WI38 (cell line): ENCODE measurements at regions not wholly inside any gene's neighbourhood (a gene's known extent, or its start where the extent isn't known, plus 50 kb on each side); places are given as distances from the start of the nearest gene placed in this dataset.

Source experiments
- H3K4me3 ChIP-seq: 2 replicates; pipeline ENCODE4 v1.5.1; 2011; ENCODE audit warnings: low read depth, mild to moderate bottlenecking, control low read depth, low read length
- CTCF ChIP-seq: IDR thresholded peaks from 2 replicates; pipeline ENCODE4 v1.5.1; 2012; ENCODE audit warnings: low read depth, mild to moderate bottlenecking, control low read depth, low read length

- no peak for TF ChIP-seq CTCF
- H3K4me3 ChIP-seq: no peak overlapping the region
These were observed 982.0 kb upstream of the ZEB2 start for GRCh38 chr2:145501920-145502319.

- no peak for TF ChIP-seq CTCF
- H3K4me3 ChIP-seq: no peak overlapping the region
These were observed 975.7 kb upstream of the ZEB2 start for GRCh38 chr2:145495590-145495989.

- no peak overlapping the region for H3K4me3 ChIP-seq
- TF ChIP-seq CTCF: no peak
These were observed 974.5 kb upstream of the ZEB2 start for GRCh38 chr2:145494441-145494840.

GRCh38 chr2:145488571-145488970 is 968.7 kb upstream of the ZEB2 start:
- no peak for TF ChIP-seq CTCF

GRCh38 chr2:145484448-145485097 is 964.7 kb upstream of the ZEB2 start:
- TF ChIP-seq CTCF: no peak
- H3K4me3 ChIP-seq: no peak overlapping the region

More at GRCh38 chr2:145488571-145488970, 968.7 kb upstream of the ZEB2 start:
- H3K4me3 ChIP-seq: no peak overlapping the region

GRCh38 chr2:145483854-145484253 is 963.9 kb upstream of the ZEB2 start:
- TF ChIP-seq CTCF: no peak
- no peak overlapping the region for H3K4me3 ChIP-seq

- no peak for TF ChIP-seq CTCF
- no peak overlapping the region for H3K4me3 ChIP-seq
These were observed 961.5 kb upstream of the ZEB2 start for GRCh38 chr2:145481334-145481922.
